Spleen (tissue), 11 donors: ENCODE measurements at regions not wholly inside any gene's neighbourhood (a gene's known extent, or its start where the extent isn't known, plus 50 kb on each side); places are given as distances from the start of the nearest gene placed in this dataset.

Experiments used
- DNase-seq: peaks from one replicate; pipeline ENCODE4 v3.0.0-alpha.2; 2020
- H3K27ac ChIP-seq, 8 donors: fragments of 200-600 bp; sonication (generic) in 7 of 8; 1 replicate in 4 of 8; 2 replicates in 4 of 8; pipeline versions ENCODE4 v1.5.0 to v1.8.0; 2016 to 2021; ENCODE audit warnings: inconsistent platforms in 4 of 8, mild to moderate bottlenecking in 4 of 8, moderate library complexity in 1 of 8
- H3K27me3 ChIP-seq, 7 donors: fragments of 200-600 bp; sonication (generic) in 6 of 7; replicated peaks in 1 of 7; 1 replicate in 4 of 7; 2 replicates in 3 of 7; pipeline versions ENCODE4 v1.5.0 to v1.8.0; 2016 to 2021; ENCODE audit warnings: inconsistent platforms in 3 of 7, mild to moderate bottlenecking in 1 of 7
- H3K36me3 ChIP-seq, 6 donors: fragments of 200-600 bp; sonication (generic) in 5 of 6; 1 replicate in 4 of 6; 2 replicates in 2 of 6; pipeline versions ENCODE4 v1.5.0 to v1.8.0; 2016 to 2021; ENCODE audit warnings: inconsistent platforms in 2 of 6
- H3K4me1 ChIP-seq, 6 donors: fragments of 200-600 bp; sonication (generic) in 5 of 6; 1 replicate in 3 of 6; 2 replicates in 3 of 6; pipeline versions ENCODE4 v1.5.0 to v1.8.0; 2016 to 2021; ENCODE audit warnings: inconsistent platforms in 3 of 6
- H3K4me3 ChIP-seq, 8 donors: fragments of 200-600 bp; sonication (generic) in 7 of 8; 1 replicate in 4 of 8; 2 replicates in 4 of 8; pipeline versions ENCODE4 v1.5.0 to v1.8.0; 2016 to 2021; ENCODE audit warnings: inconsistent platforms in 4 of 8, mild to moderate bottlenecking in 4 of 8, moderate library complexity in 2 of 8
- H3K9me3 ChIP-seq, 8 donors: fragments of 200-600 bp; sonication (generic) in 7 of 8; 1 replicate in 4 of 8; 2 replicates in 4 of 8; pipeline versions ENCODE4 v1.5.0 to v1.8.0; 2016 to 2021; ENCODE audit warnings: inconsistent platforms in 4 of 8
- POLR2A ChIP-seq, 3 donors: fragments of 450-650 bp; IDR thresholded peaks; one replicate each; pipeline ENCODE4 v1.5.1; 2017; ENCODE audit warnings: antibody characterized with exemption in 3 of 3, mild to moderate bottlenecking in 1 of 3
- POLR2AphosphoS5 ChIP-seq, 3 donors: sonication (generic); formaldehyde crosslinking; IDR thresholded peaks; one replicate each; pipeline ENCODE4 v1.5.1; 2017; ENCODE audit warnings: antibody characterized with exemption in 3 of 3
- WGBS, 5 donors: extraction: QIAGEN DNeasy Blood & Tissue Kit in 3 of 5; methylation state at CpG; one replicate each; pipeline versions ENCODE4 v1.1.5 to v1.1.7; 2013 to 2018; 5-methylcytosine and 5-hydroxymethylcytosine counted together
- intact Hi-C: fragments of 100-400 bp; cut with DNase I; formaldehyde crosslinking; loops from one replicate; pipeline ENCODE4 v1.15.0; 2023; ENCODE audit warnings: low total_unique reads
- TF ChIP-seq, protein P1 (sequence below), 11 experiments: fragments of 200-600 bp in 7 of 11; fragments of 450-650 bp in 4 of 11; sonication (generic) in 4 of 11; IDR thresholded peaks in 8 of 11; conservative IDR thresholded peaks in 3 of 11; 1 replicate in 7 of 11; 2 replicates in 4 of 11; pipeline versions ENCODE4 v1.4.0 to v1.8.0; 2016 to 2021; ENCODE audit warnings: antibody characterized with exemption in 11 of 11, inconsistent platforms in 4 of 11, mild to moderate bottlenecking in 1 of 11
- donor health status: healthy with polysubstance abuse.
- donor health status: DM: no; HTN: no; CAD: no; lungs with moderate emphysema.
- donor health status: DM: no; HTN: no; CAD: no.
- donor health status: Bipolar disorder and iron deficiency.
- donor health status: healthy.
- donor health status: DM: no; HTN: no; CAD: no.
- donor health status: DM: yes; HTN: yes; CAD: no.

DNA sequence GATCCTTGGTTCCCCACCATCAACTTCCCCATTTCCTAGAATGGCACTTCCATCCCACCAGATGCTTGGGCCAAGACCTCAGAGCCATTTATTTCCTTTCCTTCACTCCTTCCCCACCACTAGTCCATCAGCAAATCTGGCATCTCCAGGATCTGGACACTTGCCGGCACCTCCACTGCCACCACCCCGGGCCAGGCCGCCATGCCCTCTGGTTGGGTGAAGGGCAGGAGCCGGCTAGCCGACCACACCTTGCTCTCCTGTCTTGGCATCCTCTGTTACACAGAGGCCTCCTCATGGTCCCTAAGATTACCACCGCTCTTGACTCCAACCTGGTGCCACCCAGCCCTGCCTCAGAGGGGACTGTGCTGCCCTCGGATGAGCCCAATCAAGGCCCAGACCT, 104.5 kb downstream of the RMI2 start:
- intact Hi-C loops = no loop called here
- peak; percentile 21 for DNase-seq
- Histone ChIP-seq H3K9me3 (no peaks in the 10 kb centered on the region), H3K27ac (no peak overlapping the region), H3K27me3 (no peaks in the 10 kb centered on the region), H3K4me1 (no peaks in the 10 kb centered on the region), H3K36me3 (peaks cover 0 to 17% (median 0%) of the 10 kb centered on the region in 6 donors), H3K4me3 (no peak overlapping the region)
- TF ChIP-seq POLR2A (IDR thresholded peaks at IDR 0.05) = no peak
- TF ChIP-seq, protein P1, sequence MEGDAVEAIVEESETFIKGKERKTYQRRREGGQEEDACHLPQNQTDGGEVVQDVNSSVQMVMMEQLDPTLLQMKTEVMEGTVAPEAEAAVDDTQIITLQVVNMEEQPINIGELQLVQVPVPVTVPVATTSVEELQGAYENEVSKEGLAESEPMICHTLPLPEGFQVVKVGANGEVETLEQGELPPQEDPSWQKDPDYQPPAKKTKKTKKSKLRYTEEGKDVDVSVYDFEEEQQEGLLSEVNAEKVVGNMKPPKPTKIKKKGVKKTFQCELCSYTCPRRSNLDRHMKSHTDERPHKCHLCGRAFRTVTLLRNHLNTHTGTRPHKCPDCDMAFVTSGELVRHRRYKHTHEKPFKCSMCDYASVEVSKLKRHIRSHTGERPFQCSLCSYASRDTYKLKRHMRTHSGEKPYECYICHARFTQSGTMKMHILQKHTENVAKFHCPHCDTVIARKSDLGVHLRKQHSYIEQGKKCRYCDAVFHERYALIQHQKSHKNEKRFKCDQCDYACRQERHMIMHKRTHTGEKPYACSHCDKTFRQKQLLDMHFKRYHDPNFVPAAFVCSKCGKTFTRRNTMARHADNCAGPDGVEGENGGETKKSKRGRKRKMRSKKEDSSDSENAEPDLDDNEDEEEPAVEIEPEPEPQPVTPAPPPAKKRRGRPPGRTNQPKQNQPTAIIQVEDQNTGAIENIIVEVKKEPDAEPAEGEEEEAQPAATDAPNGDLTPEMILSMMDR (IDR thresholded peaks at IDR 0.05 in 8 of 11, conservative IDR thresholded peaks at IDR 0.05 in 3 of 11) = no peak
- no peak for TF ChIP-seq POLR2AphosphoS5 (IDR thresholded peaks at IDR 0.05)
- 91 to 100% (median 96%) methylated on average over 7 of the region's 7 CpGs for WGBS, 5 donors

DNA sequence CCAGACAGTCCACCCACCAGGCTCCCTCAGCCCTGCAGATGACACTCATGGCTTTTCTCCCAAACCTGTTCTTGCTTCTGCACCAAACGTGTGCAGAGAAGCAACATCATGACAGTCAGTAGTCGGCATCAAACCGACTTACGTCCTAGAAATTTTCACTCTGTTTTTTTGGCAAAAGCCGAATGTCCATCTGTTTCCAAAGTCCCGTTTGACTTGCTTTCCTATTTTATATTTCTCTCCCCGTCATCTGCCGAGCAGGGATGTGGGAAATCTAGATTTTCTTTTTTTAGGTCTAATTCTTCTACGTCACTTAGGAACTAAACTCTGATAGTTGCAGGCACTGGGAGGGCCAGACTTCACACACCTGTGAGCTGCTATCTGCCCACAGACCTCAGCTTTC, 104.9 kb downstream of the RMI2 start:
- Histone ChIP-seq H3K36me3 (peaks cover 0 to 17% (median 0%) of the 10 kb centered on the region in 6 donors), H3K27ac (no peak overlapping the region), H3K27me3 (no peaks in the 10 kb centered on the region), H3K4me1 (no peaks in the 10 kb centered on the region), H3K4me3 (no peak overlapping the region), H3K9me3 (peaks cover 0 to 2% (median 0%) of the 10 kb centered on the region in 8 donors)
- no peak for DNase-seq
- TF ChIP-seq POLR2AphosphoS5 (IDR thresholded peaks at IDR 0.05) (no peak), POLR2A (IDR thresholded peaks at IDR 0.05) (no peak)
- TF ChIP-seq, protein P1 (IDR thresholded peaks at IDR 0.05 in 8 of 11, conservative IDR thresholded peaks at IDR 0.05 in 3 of 11) = no peak
- intact Hi-C loops = no loop called here
- WGBS, 5 donors = 90 to 94% (median 91%) methylated on average over 9 of the region's 9 CpGs

DNA sequence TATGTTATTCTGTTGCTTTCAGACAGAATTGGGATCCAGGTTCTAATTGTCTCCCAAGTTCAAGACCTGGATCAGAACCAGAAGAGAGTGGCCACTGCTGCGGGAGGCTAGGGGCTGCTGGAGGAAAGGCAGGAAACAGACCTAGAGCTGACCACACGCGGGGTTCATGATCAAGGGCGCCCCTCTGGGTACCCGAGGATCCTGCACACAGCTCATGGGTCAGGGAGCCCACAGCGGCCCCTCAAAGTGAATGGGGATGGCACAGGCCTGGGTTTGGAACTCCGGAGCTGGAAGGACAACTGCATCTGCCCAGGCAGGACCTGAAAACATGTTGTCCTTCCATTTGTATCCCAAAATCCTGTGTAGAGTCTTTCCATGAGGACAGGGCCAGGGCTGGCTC, 107.0 kb downstream of the RMI2 start:
- 73 to 92% (median 89%) methylated on average over 7 of the region's 7 CpGs for WGBS, 5 donors
- TF ChIP-seq POLR2AphosphoS5 (IDR thresholded peaks at IDR 0.05) (no peak), POLR2A (IDR thresholded peaks at IDR 0.05) (no peak)
- TF ChIP-seq, protein P1 (IDR thresholded peaks at IDR 0.05 in 8 of 11, conservative IDR thresholded peaks at IDR 0.05 in 3 of 11) = no peak
- peak; percentile 41 for DNase-seq
- peaks cover 0 to 4% (median 0%) of the 10 kb centered on the region in 6 donors for H3K36me3 ChIP-seq
- H3K4me1 ChIP-seq = no peaks in the 10 kb centered on the region
- no peaks in the 10 kb centered on the region for H3K27me3 ChIP-seq
- H3K27ac ChIP-seq = no peak overlapping the region
- intact Hi-C loops = no loop called here
- no peak overlapping the region for H3K4me3 ChIP-seq
- H3K9me3 ChIP-seq = peaks cover 0 to 4% (median 0%) of the 10 kb centered on the region in 8 donors

DNA sequence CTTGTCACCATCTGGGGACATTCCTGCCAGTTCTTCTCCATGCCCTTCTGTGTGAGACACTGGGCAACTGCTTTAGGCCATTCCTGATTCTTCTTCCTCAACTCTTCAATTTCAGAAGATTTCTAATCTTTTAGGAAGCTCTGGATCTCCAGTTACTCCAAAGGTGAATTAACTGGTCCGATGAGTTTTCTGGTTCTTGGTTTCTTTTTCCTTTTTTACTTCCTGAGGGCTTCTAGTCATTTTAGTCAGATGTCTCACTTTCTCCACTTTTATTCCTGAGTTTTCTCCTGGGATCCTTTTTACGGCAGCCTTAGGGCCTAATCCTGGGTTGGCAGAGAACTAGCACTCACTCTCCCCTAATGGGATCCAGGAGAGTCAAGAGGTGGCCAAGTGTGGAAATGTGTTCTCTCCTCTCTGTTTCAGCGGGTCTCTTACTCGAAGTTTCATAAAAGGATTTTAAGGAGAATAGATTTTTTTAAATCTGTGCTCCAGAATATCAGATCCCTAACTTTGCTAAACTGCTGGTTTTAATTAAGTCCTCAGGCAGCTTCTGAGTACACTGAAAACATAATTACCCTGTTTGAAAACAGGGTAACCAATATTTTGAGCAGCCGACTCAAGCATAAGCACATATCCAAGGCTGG, 107.6 kb downstream of the RMI2 start:
- peaks cover 0 to 4% (median 0%) of the 10 kb centered on the region in 6 donors for H3K36me3 ChIP-seq
- peaks cover 0 to 4% (median 0%) of the 10 kb centered on the region in 8 donors for H3K9me3 ChIP-seq
- H3K4me1 ChIP-seq = peaks cover 0 to under 1% (median 0%) of the 10 kb centered on the region in 6 donors
- WGBS, 5 donors = 79 to 86% (median 85%) methylated on average over 5 of the region's 5 CpGs
- no peaks in the 10 kb centered on the region for H3K27me3 ChIP-seq
- no peak overlapping the region for H3K4me3 ChIP-seq
- intact Hi-C loops = no loop called here
- no peak overlapping the region for H3K27ac ChIP-seq
- DNase-seq = no peak
- TF ChIP-seq, protein P1 (IDR thresholded peaks at IDR 0.05 in 8 of 11, conservative IDR thresholded peaks at IDR 0.05 in 3 of 11) = no peak
- TF ChIP-seq POLR2A (IDR thresholded peaks at IDR 0.05) = no peak
- TF ChIP-seq POLR2AphosphoS5 (IDR thresholded peaks at IDR 0.05) = no peak
